Middle frontal gyrus (tissue), 1 donor: ENCODE measurements at regions not wholly inside any gene's neighbourhood (a gene's known extent, or its start where the extent isn't known, plus 50 kb on each side); places are given as distances from the start of the nearest gene placed in this dataset.

ENCODE experiments used
- DNase-seq: peaks from one replicate; pipeline ENCODE4 v3.0.0-alpha.2; 2015; ENCODE audit warnings: low spot score; ENCODE audit errors: extremely low spot score

GRCh38 chr3:103609472-103609871 is 1174.7 kb downstream of the ZPLD1 start:
- DNase-seq, result no peak

- DNase-seq, result no peak
Measured at GRCh38 chr3:103613397-103614156, 1178.8 kb downstream of the ZPLD1 start.

GRCh38 chr3:103614719-103615118 is 1179.9 kb downstream of the ZPLD1 start:
- no peak for DNase-seq

- DNase-seq, result no peak
Measured at GRCh38 chr3:103617961-103618360, 1183.1 kb downstream of the ZPLD1 start.

GRCh38 chr3:103624271-103624670 is 1189.5 kb downstream of the ZPLD1 start:
- DNase-seq, result no peak

- DNase-seq, result no peak
Measured at GRCh38 chr3:103629391-103629790, 1194.6 kb downstream of the ZPLD1 start.

- DNase-seq, result no peak
Measured at GRCh38 chr3:103644450-103644849, 1209.6 kb downstream of the ZPLD1 start.

GRCh38 chr3:103653996-103654395 is 1219.2 kb downstream of the ZPLD1 start:
- DNase-seq, result no peak

GRCh38 chr3:103657756-103658155 is 1222.9 kb downstream of the ZPLD1 start:
- no peak for DNase-seq

- DNase-seq, result no peak
Measured at GRCh38 chr3:103660810-103661209, 1226.0 kb downstream of the ZPLD1 start.

- no peak for DNase-seq
Measured at GRCh38 chr3:103662591-103662990, 1227.8 kb downstream of the ZPLD1 start.

GRCh38 chr3:103672346-103672745 is 1237.5 kb downstream of the ZPLD1 start:
- no peak for DNase-seq

GRCh38 chr3:103684904-103685303 is 1250.1 kb downstream of the ZPLD1 start:
- DNase-seq, result no peak

- no peak for DNase-seq
Measured at GRCh38 chr3:103685939-103686338, 1251.1 kb downstream of the ZPLD1 start.

GRCh38 chr3:103690536-103690935 is 1255.7 kb downstream of the ZPLD1 start:
- DNase-seq, result no peak

- no peak for DNase-seq
Measured at GRCh38 chr3:103693831-103694230, 1259.0 kb downstream of the ZPLD1 start.

GRCh38 chr3:103698646-103699045 is 1263.8 kb downstream of the ZPLD1 start:
- DNase-seq, result no peak

GRCh38 chr3:103699228-103699627 is 1264.4 kb downstream of the ZPLD1 start:
- DNase-seq, result no peak

GRCh38 chr3:103705641-103706040 is 1270.8 kb downstream of the ZPLD1 start:
- DNase-seq, result no peak

- DNase-seq, result no peak
Measured at GRCh38 chr3:103706671-103707070, 1271.9 kb downstream of the ZPLD1 start.

GRCh38 chr3:103711670-103712069 is 1276.9 kb downstream of the ZPLD1 start:
- DNase-seq, result no peak

- no peak for DNase-seq
Measured at GRCh38 chr3:103712320-103713008, 1277.6 kb downstream of the ZPLD1 start.

- no peak for DNase-seq
Measured at GRCh38 chr3:103729547-103729946, 1294.7 kb downstream of the ZPLD1 start.
